Kidney glomerular epithelial cell (primary cell): ENCODE measurements at regions not wholly inside any gene's neighbourhood (a gene's known extent, or its start where the extent isn't known, plus 50 kb on each side); places are given as distances from the start of the nearest gene placed in this dataset.

Experiments
- DNase-seq: peaks from one replicate; lab custom pipeline; 2025; lab: John Stamatoyannopoulos, UW

DNA sequence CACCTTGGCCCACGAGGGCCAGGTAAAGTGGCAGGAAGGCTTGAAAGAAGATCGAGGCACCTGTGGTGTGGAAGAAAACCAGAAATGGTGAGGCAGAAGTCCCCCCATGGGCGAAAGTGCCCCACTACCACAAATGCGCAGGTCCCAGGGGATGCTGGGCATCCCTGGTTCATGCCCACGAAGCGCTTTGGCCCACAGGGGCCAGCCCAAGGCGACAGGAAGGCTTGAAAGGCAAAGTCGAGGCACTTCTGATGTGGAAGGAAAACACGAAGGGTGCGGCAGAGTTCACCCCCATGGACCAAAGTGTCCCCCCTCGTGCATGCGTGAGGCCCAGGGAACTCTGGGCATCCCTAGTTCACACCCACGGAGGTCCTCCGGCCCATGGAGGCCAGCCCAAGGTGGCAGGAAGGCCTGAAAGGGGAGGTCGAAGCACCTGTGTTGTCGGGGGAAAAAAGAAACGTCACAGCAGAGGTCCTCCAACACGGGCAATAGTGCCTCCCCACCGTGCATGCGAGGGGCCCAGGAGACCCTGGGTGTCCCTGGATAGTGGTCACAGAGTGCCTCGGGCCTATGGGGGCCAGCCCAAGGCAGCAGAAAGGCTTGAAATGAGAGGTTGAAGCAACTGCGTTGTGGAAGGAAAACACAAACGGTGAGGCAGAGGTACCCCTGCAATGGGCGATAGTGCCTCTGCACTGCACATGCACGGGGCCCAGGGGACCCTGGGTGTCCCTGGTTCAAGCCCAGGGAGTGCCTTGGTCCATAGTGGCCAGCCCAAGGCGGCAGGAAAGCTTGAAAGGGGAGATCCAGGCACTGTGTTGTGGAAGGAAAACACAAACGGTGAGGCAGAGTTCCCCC, 373.9 kb downstream of the ALG10 start:
- no peak for DNase-seq

GRCh38 chr12:34396861-34397590, 374.7 kb downstream of the ALG10 start:
- DNase-seq = no peak

DNA sequence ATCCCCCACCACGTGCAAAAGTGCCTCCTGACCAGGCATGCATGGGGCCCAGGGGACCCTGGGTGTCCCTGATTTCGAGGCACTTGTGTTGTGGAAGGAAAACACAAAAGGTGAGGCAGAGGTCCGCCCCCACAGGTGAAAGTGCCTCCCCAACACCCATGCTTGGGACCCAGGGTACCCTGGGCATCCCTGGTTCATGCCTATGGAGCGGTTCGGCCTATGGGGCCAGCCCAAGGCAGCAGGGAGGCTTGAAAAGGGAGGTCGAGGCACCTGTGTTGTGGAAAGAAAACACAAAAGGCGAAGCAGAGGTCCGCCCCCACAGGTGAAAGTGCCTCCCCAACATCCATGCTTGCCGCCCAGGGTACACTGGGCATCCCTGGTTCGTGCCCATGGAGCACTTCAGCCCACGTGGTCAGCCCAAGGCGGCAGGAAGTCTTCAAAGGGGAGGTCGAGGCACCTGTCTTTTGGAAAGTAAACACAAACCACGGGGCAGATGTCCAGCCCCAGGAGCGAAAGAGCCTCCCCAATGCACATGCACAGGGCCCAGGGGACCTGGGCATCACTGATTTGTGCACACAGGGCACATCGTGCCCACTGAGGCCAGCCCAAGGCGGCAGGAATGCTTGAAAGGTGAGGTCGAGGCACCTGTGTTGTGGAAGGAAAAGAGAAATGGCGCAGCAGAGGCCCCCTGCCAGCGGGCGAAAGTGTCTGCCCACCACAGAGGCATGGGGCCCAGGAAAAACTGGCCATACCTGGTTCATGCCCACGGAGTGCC, 375.5 kb downstream of the ALG10 start:
- no peak for DNase-seq

DNA sequence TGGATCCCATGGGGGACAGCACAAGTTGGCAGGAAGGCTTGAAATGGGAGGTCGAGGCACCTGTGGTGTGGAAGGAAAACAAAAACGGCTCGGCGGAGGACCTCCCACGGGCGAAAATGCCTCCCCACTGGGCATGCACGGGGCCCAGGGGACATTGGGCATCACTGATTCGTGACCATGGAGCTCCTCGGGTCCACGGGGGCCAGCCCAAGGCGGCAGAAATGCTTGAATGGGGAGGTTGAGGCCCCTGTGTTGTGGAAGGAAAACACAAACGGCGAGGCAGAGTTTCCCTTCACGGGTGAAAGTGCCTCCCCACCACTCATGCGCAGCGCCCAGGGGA, 376.0 kb downstream of the ALG10 start:
- no peak for DNase-seq

GRCh38 chr12:34398706-34399630, 376.7 kb downstream of the ALG10 start:
- DNase-seq = no peak

DNA sequence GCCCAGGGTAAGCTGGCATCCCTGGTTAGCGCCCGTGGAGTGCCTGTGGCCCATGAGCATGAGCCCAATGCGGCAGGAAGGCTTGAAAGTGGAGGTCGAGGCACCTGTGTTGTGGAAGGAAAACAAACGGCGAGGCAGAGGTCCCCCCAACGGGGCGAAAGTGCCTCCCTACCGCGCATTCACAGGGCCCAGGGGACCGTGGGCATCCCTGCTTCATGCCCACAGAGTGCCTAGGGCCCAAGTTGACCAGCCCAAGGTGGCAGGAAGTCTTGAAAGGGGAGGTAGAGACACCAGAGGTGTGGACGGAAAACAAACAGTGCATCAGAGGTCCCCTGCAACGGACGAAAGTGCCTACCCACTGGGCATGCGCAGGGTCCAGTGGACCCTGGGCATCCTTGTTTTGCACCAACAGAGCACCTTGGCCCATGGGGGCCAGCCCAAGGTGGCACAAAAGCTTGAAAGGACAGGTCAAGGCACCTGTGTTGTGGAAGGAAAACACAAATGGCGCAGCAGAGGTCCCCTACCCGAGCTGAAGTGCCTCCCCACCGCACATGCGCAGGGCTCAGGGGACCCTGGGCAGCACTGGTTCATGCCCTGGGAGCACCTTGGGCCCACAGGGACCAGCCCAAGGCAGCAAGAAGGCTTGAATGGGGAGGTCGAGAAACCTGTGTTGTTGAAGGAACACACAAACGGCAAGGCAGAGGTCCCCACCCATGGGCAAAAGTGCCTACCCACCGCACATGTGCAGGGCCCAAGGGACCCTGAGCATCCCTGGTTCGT, 377.5 kb downstream of the ALG10 start:
- DNase-seq = no peak

DNA sequence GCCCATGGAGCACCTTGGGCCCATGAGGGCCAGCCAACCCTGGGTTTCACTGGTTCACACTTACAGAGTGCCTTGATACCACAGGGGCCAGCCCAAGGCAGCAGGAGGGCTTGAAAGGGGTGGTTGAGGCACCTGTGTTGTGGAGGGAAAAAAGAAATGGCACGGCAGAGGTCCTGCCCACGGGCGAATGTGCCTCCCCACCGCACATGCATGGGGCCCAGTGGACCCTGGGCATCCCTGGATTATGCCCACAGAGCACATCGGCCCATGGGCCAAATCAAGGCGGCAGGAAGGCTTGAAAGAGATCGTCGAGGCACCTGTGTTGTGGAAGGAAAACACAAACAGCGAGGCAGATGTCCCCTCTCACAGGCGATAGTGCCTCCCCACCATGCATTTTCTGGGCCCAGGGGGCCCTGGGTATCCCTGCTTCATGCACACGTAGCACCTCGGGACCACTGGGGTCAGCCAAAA, 378.1 kb downstream of the ALG10 start:
- DNase-seq = no peak

DNA sequence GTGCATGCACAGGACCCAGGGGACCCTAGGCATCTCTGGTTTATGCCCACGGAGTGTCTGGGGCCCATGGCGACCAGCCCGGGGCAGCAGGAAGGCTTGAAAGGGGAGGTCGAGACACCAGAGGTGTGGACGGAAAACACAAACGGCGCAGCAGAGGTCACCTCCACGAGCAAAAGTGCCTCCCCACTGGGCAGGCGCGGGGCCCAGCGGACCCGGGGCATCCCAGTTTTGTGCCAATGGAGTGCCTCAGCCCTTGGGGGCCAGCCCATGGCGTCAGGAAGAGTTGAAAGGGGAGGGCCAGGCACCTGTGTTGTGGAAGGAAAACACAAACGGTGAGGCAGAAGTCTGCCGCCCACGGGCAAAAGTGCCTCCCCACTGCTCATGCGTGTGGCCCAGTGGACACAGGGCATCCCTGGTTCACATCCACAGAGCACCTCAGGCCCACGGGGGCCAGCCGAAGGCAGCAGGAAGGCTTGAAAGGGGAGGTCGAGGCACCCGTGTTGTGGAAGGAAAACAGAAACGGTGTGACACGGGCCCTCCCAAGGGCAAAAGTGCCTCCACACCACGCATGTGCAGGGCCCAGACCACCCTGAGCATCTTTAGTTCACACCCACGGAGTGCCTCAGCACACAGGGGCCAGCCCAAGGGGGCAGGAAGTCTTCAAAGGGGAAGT, 378.8 kb downstream of the ALG10 start:
- DNase-seq = no peak

GRCh38 chr12:34401659-34402227, 379.4 kb downstream of the ALG10 start:
- no peak for DNase-seq

DNA sequence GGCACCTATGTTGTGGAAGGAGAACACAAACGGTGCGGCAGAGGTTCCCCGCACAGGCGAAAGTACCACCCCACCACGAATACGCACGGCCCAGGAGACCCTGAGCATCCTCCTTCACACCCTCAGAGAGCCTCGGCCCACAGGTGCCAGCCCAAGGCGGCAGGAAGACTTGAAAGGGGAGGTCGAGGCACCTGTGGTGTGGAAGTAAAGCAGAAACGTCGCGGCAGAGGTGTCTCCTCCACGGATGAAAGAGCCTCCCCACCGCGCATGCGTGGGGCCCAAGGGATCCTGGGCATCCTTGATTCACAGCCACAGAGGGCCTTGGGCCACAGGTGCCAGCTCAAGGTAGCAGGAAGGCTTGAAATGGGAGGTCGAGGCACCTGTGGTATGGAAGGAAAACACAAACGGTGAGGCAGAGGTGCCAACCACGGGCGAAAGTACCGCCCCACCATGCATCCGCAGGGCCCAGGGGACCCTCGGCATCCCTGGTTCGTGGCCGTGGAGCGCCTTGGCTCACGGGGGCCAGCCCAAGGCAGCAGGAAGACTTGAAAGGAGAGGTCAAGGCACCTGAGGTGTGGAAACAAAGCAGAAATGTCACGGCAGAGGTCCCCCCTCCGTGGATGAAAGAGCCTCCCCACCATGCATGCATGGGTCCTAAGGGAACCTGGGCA, 380.1 kb downstream of the ALG10 start:
- DNase-seq = no peak

GRCh38 chr12:34402899-34403705, 380.8 kb downstream of the ALG10 start:
- no peak for DNase-seq

DNA sequence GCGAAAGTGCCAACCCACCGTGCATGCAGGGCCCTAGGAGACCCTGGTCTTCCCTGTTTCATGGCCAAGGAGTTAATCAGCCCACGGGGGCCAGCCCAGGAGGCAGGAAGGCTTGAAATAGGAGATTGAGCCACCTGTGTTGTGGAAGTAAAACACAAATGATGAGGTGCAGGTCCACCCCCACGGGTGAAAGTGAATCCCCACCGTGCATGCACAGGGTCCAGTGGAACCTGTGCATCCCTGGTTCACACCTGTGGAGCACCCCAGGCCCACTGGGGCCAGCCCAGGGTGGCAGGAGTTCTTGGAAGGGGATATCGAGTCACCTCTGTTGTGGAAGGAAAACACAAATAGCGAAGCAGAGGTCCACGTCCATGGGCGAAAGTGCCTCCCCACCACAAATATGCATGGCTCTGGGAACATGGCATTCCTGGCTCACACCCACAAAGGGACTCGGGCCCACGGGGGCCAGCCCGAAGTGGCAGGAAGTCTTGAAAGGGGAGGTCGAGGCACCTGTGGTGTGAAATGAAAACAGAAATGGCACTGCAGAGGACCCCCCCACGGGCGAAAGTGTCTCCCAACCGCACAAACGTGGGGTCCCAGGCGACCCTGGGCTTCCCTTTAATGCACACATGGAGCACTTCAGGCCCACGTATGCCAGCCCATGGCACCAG, 381.5 kb downstream of the ALG10 start:
- no peak for DNase-seq

GRCh38 chr12:34404377-34405285, 382.3 kb downstream of the ALG10 start:
- DNase-seq = no peak

DNA sequence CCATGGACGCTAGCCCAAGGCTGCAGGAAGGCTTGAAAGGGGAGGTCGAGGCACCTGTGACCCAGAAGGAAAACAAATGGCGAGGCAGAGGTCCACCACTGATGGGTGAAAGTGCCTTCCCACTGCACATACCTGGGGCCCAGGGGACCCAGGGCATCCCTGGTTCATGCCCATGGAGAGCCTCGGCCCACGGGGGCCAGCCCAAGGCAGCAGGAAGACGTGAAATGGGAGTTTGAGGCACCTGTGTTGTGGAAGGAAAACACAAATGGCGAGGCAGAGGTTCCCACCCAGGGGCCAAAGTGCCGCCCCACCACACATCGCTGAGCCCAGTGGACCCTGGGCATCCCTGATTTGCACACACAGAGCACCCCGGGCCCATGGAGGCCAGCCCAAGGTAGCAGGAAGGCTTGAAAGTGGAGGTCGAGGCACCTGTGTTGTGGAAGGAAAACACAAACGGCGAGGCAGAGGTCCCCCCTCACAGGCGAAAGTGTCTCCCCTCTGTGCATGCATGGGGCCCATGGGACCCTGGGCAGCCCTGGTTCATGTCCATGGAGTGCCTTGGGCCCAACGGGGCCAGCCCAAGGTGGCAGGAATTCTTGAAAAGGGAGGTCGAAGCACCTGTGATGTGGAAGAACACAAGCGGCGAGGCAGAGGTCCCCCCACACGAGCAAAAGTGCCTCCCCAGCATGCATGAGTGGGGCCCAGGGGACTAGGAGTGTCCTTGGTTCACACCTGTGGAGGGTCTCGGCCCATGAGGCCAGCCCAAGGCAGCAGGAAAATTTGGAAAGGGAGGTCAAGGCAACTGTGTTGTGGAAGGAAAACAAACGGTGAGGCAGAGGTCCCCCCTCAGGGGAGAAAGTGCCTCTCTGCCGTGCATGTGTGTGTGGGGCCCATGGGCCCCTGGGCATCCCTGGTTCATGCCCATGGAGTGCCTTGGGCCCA, 383.3 kb downstream of the ALG10 start:
- DNase-seq = no peak

DNA sequence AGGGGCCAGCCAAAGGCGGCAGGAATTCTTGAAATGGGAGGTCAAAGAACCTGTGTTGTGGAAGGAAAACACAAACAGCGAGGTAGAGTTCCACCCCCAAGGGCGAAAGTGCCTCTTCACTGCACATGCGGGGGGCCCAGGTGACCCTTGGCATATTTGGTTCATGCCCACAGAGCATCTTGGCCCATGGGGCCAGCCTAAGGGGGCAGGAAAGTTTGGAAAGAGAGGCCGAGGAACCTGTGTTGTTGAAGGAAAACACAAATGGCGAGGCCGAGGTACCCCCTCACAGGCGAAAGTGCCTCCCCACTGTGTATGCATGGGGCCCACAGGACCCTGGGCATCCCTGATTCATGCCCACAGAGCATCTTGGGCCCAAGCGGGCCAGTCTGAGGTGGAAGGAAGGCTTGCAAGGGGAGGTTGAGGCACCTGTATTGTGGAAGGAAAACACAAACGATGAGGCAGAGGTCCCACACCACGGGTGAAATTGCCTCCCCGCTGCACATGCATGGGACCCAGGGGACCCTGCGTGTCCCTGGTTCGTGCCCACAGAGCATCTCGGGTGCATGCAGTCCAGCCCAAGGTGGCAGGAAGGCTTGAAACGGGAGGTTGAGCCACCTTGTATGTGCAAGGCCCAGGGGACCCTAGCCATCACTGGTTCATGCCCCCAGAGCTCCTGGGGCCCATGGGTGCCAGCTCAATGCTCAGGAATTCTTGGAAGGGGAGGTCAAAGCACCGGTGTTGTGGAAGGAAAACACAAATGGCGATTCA, 384.1 kb downstream of the ALG10 start:
- DNase-seq = no peak
